ENCODE measurements at regions not wholly inside any gene's neighbourhood (a gene's known extent, or its start where the extent isn't known, plus 50 kb on each side); places are given as distances from the start of the nearest gene placed in this dataset.

GRCh38 chrX:9135901-9136510 lies 102.1 kb upstream of the FAM9B start:
- no peaks in the 10 kb centered on the region for H3K4me1 ChIP-seq (ENCODE audit: low read length)
- no peak overlapping the region for H3K4me3 ChIP-seq (ENCODE audit: low read length)
- no peak overlapping the region for H2AFZ ChIP-seq (ENCODE audit: low read length)
- no peak overlapping the region for H3K9ac ChIP-seq (ENCODE audit: low read length)
- no peak for DNase-seq
- no peaks in the 10 kb centered on the region for H3K79me2 ChIP-seq (ENCODE audit: low read length)
- H3K36me3 ChIP-seq (ENCODE audit: insufficient read depth, low read length) = no peaks in the 10 kb centered on the region
- H3K9me3 ChIP-seq (ENCODE audit: low read length) = no peaks in the 10 kb centered on the region
- no peak overlapping the region for H3K4me2 ChIP-seq (ENCODE audit: low read depth, low read length, poor library complexity, severe bottlenecking)
- H4K20me1 ChIP-seq (ENCODE audit: insufficient read depth, low read depth, low read length) = no peaks in the 10 kb centered on the region
- no peak overlapping the region for H3K27ac ChIP-seq (ENCODE audit: low read length)
- H3K27me3 ChIP-seq (ENCODE audit: low read length) = no peaks in the 10 kb centered on the region
- no peaks in the 10 kb centered on the region for H3K9me2 ChIP-seq (replicated peaks; ENCODE audit: insufficient read depth, low read length)

GRCh38 chrX:9137152-9137551 lies 103.2 kb upstream of the FAM9B start:
- Histone ChIP-seq H3K36me3 (ENCODE audit: insufficient read depth, low read length) (no peaks in the 10 kb centered on the region), H3K9me3 (ENCODE audit: low read length) (no peaks in the 10 kb centered on the region), H3K79me2 (ENCODE audit: low read length) (no peaks in the 10 kb centered on the region)

GRCh38 chrX:9141496-9141895 lies 107.6 kb upstream of the FAM9B start:
- Histone ChIP-seq H3K27me3 (ENCODE audit: low read length) (no peaks in the 10 kb centered on the region), H3K9ac (ENCODE audit: low read length) (no peak overlapping the region), H3K27ac (ENCODE audit: low read length) (no peak overlapping the region), H3K9me2 (replicated peaks; ENCODE audit: insufficient read depth, low read length) (no peaks in the 10 kb centered on the region), H3K4me3 (ENCODE audit: low read length) (no peak overlapping the region), H3K79me2 (ENCODE audit: low read length) (no peaks in the 10 kb centered on the region), H3K4me1 (ENCODE audit: low read length) (no peaks in the 10 kb centered on the region), H3K4me2 (ENCODE audit: low read depth, low read length, poor library complexity, severe bottlenecking) (no peak overlapping the region), H4K20me1 (ENCODE audit: insufficient read depth, low read depth, low read length) (no peaks in the 10 kb centered on the region), H3K36me3 (ENCODE audit: insufficient read depth, low read length) (no peaks in the 10 kb centered on the region), H3K9me3 (ENCODE audit: low read length) (no peaks in the 10 kb centered on the region), H2AFZ (ENCODE audit: low read length) (no peak overlapping the region)
- DNase-seq = no peak

More at GRCh38 chrX:9137152-9137551, 103.2 kb upstream of the FAM9B start:
- Histone ChIP-seq H3K4me1 (ENCODE audit: low read length) (no peaks in the 10 kb centered on the region), H3K9me2 (replicated peaks; ENCODE audit: insufficient read depth, low read length) (no peaks in the 10 kb centered on the region), H2AFZ (ENCODE audit: low read length) (no peak overlapping the region), H3K4me2 (ENCODE audit: low read depth, low read length, poor library complexity, severe bottlenecking) (no peak overlapping the region), H3K9ac (ENCODE audit: low read length) (no peak overlapping the region), H3K27ac (ENCODE audit: low read length) (no peak overlapping the region), H3K4me3 (ENCODE audit: low read length) (no peak overlapping the region), H4K20me1 (ENCODE audit: insufficient read depth, low read depth, low read length) (no peaks in the 10 kb centered on the region), H3K27me3 (ENCODE audit: low read length) (no peaks in the 10 kb centered on the region)
- no peak for DNase-seq

GRCh38 chrX:9144701-9145241 lies 110.8 kb upstream of the FAM9B start:
- no peaks in the 10 kb centered on the region for H3K27me3 ChIP-seq (ENCODE audit: low read length)
- no peaks in the 10 kb centered on the region for H3K9me3 ChIP-seq (ENCODE audit: low read length)
- H3K9me2 ChIP-seq (replicated peaks; ENCODE audit: insufficient read depth, low read length) = no peaks in the 10 kb centered on the region
- DNase-seq = no peak
- no peak overlapping the region for H3K9ac ChIP-seq (ENCODE audit: low read length)
- H4K20me1 ChIP-seq (ENCODE audit: insufficient read depth, low read depth, low read length) = no peaks in the 10 kb centered on the region
- H3K27ac ChIP-seq (ENCODE audit: low read length) = no peak overlapping the region
- no peaks in the 10 kb centered on the region for H3K4me1 ChIP-seq (ENCODE audit: low read length)
- no peak overlapping the region for H2AFZ ChIP-seq (ENCODE audit: low read length)
- no peaks in the 10 kb centered on the region for H3K36me3 ChIP-seq (ENCODE audit: insufficient read depth, low read length)
- H3K79me2 ChIP-seq (ENCODE audit: low read length) = no peaks in the 10 kb centered on the region
- no peak overlapping the region for H3K4me3 ChIP-seq (ENCODE audit: low read length)
- H3K4me2 ChIP-seq (ENCODE audit: low read depth, low read length, poor library complexity, severe bottlenecking) = no peak overlapping the region

- H4K20me1 ChIP-seq (ENCODE audit: insufficient read depth, low read depth, low read length) = no peaks in the 10 kb centered on the region
- H3K27me3 ChIP-seq (ENCODE audit: low read length) = 0 out of 2 replicates have a peak, but pooled peaks cover 3% of the 10 kb centered on the region
- no peak overlapping the region for H3K4me3 ChIP-seq (ENCODE audit: low read length)
- no peaks in the 10 kb centered on the region for H3K9me2 ChIP-seq (replicated peaks; ENCODE audit: insufficient read depth, low read length)
- no peak overlapping the region for H2AFZ ChIP-seq (ENCODE audit: low read length)
- no peak for DNase-seq
- H3K79me2 ChIP-seq (ENCODE audit: low read length) = no peaks in the 10 kb centered on the region
- H3K4me1 ChIP-seq (ENCODE audit: low read length) = no peaks in the 10 kb centered on the region
- H3K9ac ChIP-seq (ENCODE audit: low read length) = no peak overlapping the region
- H3K36me3 ChIP-seq (ENCODE audit: insufficient read depth, low read length) = no peaks in the 10 kb centered on the region
- no peak overlapping the region for H3K27ac ChIP-seq (ENCODE audit: low read length)
- no peak overlapping the region for H3K4me2 ChIP-seq (ENCODE audit: low read depth, low read length, poor library complexity, severe bottlenecking)
- H3K9me3 ChIP-seq (ENCODE audit: low read length) = peaks cover 6% of the 10 kb centered on the region
Observed at GRCh38 chrX:9146657-9147056, 112.7 kb upstream of the FAM9B start.

GRCh38 chrX:9147086-9147485 lies 113.2 kb upstream of the FAM9B start:
- Histone ChIP-seq H3K4me3 (ENCODE audit: low read length) (no peak overlapping the region), H3K4me1 (ENCODE audit: low read length) (no peaks in the 10 kb centered on the region), H3K9me3 (ENCODE audit: low read length) (peaks cover 10% of the 10 kb centered on the region), H3K79me2 (ENCODE audit: low read length) (no peaks in the 10 kb centered on the region), H3K9me2 (replicated peaks; ENCODE audit: insufficient read depth, low read length) (no peaks in the 10 kb centered on the region), H3K9ac (ENCODE audit: low read length) (no peak overlapping the region), H3K27me3 (ENCODE audit: low read length) (0 out of 2 replicates have a peak, but pooled peaks cover 3% of the 10 kb centered on the region), H3K36me3 (ENCODE audit: insufficient read depth, low read length) (no peaks in the 10 kb centered on the region), H3K27ac (ENCODE audit: low read length) (no peak overlapping the region), H4K20me1 (ENCODE audit: insufficient read depth, low read depth, low read length) (no peaks in the 10 kb centered on the region), H3K4me2 (ENCODE audit: low read depth, low read length, poor library complexity, severe bottlenecking) (no peak overlapping the region), H2AFZ (ENCODE audit: low read length) (no peak overlapping the region)
- no peak for DNase-seq

- Histone ChIP-seq H3K4me3 (ENCODE audit: low read length) (no peak overlapping the region), H3K9me3 (ENCODE audit: low read length) (peaks cover 10% of the 10 kb centered on the region), H3K9ac (ENCODE audit: low read length) (no peak overlapping the region), H3K4me2 (ENCODE audit: low read depth, low read length, poor library complexity, severe bottlenecking) (no peak overlapping the region), H3K27me3 (ENCODE audit: low read length) (0 out of 2 replicates have a peak, but pooled peaks cover 3% of the 10 kb centered on the region), H3K36me3 (ENCODE audit: insufficient read depth, low read length) (no peaks in the 10 kb centered on the region), H3K9me2 (replicated peaks; ENCODE audit: insufficient read depth, low read length) (no peaks in the 10 kb centered on the region), H3K4me1 (ENCODE audit: low read length) (no peaks in the 10 kb centered on the region), H2AFZ (ENCODE audit: low read length) (no peak overlapping the region), H3K79me2 (ENCODE audit: low read length) (no peaks in the 10 kb centered on the region), H3K27ac (ENCODE audit: low read length) (no peak overlapping the region), H4K20me1 (ENCODE audit: insufficient read depth, low read depth, low read length) (no peaks in the 10 kb centered on the region)
- DNase-seq = no peak
Observed at GRCh38 chrX:9147726-9148125, 113.8 kb upstream of the FAM9B start.

GRCh38 chrX:9148615-9149399 lies 114.9 kb upstream of the FAM9B start:
- Histone ChIP-seq H3K9me3 (ENCODE audit: low read length) (peaks cover 10% of the 10 kb centered on the region), H3K27me3 (ENCODE audit: low read length) (0 out of 2 replicates have a peak, but pooled peaks cover 3% of the 10 kb centered on the region), H3K79me2 (ENCODE audit: low read length) (no peaks in the 10 kb centered on the region), H2AFZ (ENCODE audit: low read length) (no peak overlapping the region), H3K36me3 (ENCODE audit: insufficient read depth, low read length) (no peaks in the 10 kb centered on the region), H4K20me1 (ENCODE audit: insufficient read depth, low read depth, low read length) (no peaks in the 10 kb centered on the region), H3K4me2 (ENCODE audit: low read depth, low read length, poor library complexity, severe bottlenecking) (no peak overlapping the region), H3K9ac (ENCODE audit: low read length) (no peak overlapping the region), H3K9me2 (replicated peaks; ENCODE audit: insufficient read depth, low read length) (no peaks in the 10 kb centered on the region), H3K4me3 (ENCODE audit: low read length) (no peak overlapping the region), H3K27ac (ENCODE audit: low read length) (no peak overlapping the region), H3K4me1 (ENCODE audit: low read length) (no peaks in the 10 kb centered on the region)
- DNase-seq = no peak
